Tibial nerve (tissue), 4 donors: ENCODE measurements at regions not wholly inside any gene's neighbourhood (a gene's known extent, or its start where the extent isn't known, plus 50 kb on each side); places are given as distances from the start of the nearest gene placed in this dataset.
"Not testable (repeated sequence)": the region's sequence is repeated elsewhere in the genome, so short reads cannot be mapped to it uniquely, and the experiment has no call there.

Experiments
- DNase-seq, 2 donors: peaks; one replicate each; pipeline ENCODE4 v3.0.0-alpha.2; 2019; ENCODE audit warnings: low spot score in 2 of 2
- H3K27ac ChIP-seq, 4 donors: fragments of 200-600 bp; sonication (generic) in 3 of 4; one replicate each; pipeline ENCODE4 v1.5.1; 2017 to 2019; ENCODE audit warnings: mild to moderate bottlenecking in 1 of 4
- H3K27me3 ChIP-seq, 2 donors: fragments of 200-600 bp; sonication (generic) in 1 of 2; one replicate each; pipeline versions ENCODE4 v1.5.1 to v1.6.0; 2017 to 2019
- H3K36me3 ChIP-seq, 3 donors: fragments of 200-600 bp; sonication (generic); one replicate each; pipeline ENCODE4 v1.5.1; 2018 to 2019
- H3K4me1 ChIP-seq, 4 donors: fragments of 200-600 bp; sonication (generic) in 3 of 4; one replicate each; pipeline ENCODE4 v1.5.1; 2017 to 2019
- H3K4me3 ChIP-seq, 4 donors: fragments of 200-600 bp; sonication (generic) in 3 of 4; one replicate each; pipeline ENCODE4 v1.5.1; 2017 to 2019; ENCODE audit warnings: mild to moderate bottlenecking in 1 of 4, moderate library complexity in 1 of 4
- H3K9me3 ChIP-seq, 4 donors: fragments of 200-600 bp; sonication (generic) in 3 of 4; one replicate each; pipeline ENCODE4 v1.5.1; 2017 to 2019
- EP300 ChIP-seq, 2 donors: sonication (generic); formaldehyde crosslinking; IDR thresholded peaks; one replicate each; pipeline ENCODE4 v1.6.1; 2017; ENCODE audit warnings: antibody characterized with exemption in 2 of 2, mild to moderate bottlenecking in 1 of 2
- POLR2A ChIP-seq, 2 donors: fragments of 450-650 bp; IDR thresholded peaks; one replicate each; pipeline ENCODE4 v1.6.1; 2017; ENCODE audit warnings: antibody characterized with exemption in 2 of 2, mild to moderate bottlenecking in 2 of 2, moderate library complexity in 2 of 2
- WGBS, 2 donors: methylation state at CpG; one replicate each; pipeline ENCODE4 v1.1.5; 2018; 5-methylcytosine and 5-hydroxymethylcytosine counted together
- TF ChIP-seq, protein P1 (sequence below), 5 experiments: fragments of 200-600 bp in 3 of 5; fragments of 450-650 bp in 2 of 5; sonication (generic) in 3 of 5; IDR thresholded peaks; one replicate each; pipeline ENCODE4 v1.5.1; 2016 to 2019; ENCODE audit warnings: antibody characterized with exemption in 5 of 5, mild to moderate bottlenecking in 3 of 5, moderate library complexity in 2 of 5

DNA sequence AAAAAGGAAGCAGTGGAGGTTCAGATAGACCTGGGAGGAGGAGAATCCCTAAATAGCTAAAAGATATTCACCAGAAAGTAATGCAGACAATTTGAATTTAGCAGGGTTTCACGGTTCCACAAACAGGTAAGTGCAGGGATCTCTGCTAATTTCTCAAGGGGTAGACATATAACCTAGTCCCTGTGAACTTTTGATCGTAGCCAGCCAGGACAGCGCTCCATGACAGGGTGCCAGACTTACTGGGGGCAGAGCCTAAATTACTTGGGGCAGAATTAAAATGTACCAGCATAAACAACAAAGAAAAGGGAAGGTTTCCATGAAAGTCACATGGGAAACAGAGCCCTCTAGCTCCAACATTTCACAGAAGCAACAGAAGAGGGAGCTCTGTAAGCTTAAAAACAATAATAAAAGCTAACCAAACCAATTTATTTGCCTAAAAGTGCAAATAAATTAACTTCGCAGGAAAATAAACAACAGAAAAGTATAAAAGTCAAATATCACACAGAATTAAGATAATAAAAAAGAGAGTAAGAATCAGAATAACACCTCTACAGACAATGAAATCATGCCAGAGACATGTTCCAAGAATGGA is 198.3 kb downstream of the DUSP10 start:
- no peaks in the 10 kb centered on the region for H3K4me1 ChIP-seq
- H3K4me3 ChIP-seq: no peak overlapping the region
- no peak for DNase-seq
- no peaks in the 10 kb centered on the region for H3K36me3 ChIP-seq
- no peaks in the 10 kb centered on the region for H3K27me3 ChIP-seq
- WGBS, 2 donors: 46 to 54% methylated on average over 4 of the region's 4 CpGs
- no peak overlapping the region for H3K27ac ChIP-seq
- TF ChIP-seq EP300 (IDR thresholded peaks at IDR 0.05): no peak
- TF ChIP-seq, protein P1, sequence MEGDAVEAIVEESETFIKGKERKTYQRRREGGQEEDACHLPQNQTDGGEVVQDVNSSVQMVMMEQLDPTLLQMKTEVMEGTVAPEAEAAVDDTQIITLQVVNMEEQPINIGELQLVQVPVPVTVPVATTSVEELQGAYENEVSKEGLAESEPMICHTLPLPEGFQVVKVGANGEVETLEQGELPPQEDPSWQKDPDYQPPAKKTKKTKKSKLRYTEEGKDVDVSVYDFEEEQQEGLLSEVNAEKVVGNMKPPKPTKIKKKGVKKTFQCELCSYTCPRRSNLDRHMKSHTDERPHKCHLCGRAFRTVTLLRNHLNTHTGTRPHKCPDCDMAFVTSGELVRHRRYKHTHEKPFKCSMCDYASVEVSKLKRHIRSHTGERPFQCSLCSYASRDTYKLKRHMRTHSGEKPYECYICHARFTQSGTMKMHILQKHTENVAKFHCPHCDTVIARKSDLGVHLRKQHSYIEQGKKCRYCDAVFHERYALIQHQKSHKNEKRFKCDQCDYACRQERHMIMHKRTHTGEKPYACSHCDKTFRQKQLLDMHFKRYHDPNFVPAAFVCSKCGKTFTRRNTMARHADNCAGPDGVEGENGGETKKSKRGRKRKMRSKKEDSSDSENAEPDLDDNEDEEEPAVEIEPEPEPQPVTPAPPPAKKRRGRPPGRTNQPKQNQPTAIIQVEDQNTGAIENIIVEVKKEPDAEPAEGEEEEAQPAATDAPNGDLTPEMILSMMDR (IDR thresholded peaks at IDR 0.05): peak in 3 of 5 experiments; percentile 9 to 42 (median 38)
- no peak for TF ChIP-seq POLR2A (IDR thresholded peaks at IDR 0.05)
- H3K9me3 ChIP-seq: no peaks in the 10 kb centered on the region

DNA sequence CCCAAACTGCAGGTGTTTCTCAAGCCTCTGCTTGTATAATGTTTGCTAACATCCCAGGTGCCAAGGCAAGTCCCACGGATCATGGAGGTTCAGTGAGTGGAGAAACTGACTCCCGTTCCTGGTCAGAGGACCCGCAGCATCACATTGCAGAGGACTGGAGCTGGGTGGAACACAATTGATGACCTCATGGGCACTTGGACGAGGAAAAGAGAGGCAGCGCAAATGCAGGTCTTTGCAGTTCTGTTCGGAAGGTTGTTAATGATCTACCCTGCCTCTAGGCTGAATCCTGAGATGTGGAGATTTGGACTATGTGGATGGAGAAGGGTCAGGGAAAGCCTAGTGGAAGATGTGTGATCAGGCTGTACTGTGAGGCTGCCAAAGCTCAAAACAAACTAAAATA is 192.9 kb downstream of the DUSP10 start:
- 86 to 87% methylated on average over 6 of the region's 6 CpGs for WGBS, 2 donors
- no peak for TF ChIP-seq POLR2A (IDR thresholded peaks at IDR 0.05)
- no peak for TF ChIP-seq EP300 (IDR thresholded peaks at IDR 0.05)
- TF ChIP-seq, protein P1 (IDR thresholded peaks at IDR 0.05): no peak

DNA sequence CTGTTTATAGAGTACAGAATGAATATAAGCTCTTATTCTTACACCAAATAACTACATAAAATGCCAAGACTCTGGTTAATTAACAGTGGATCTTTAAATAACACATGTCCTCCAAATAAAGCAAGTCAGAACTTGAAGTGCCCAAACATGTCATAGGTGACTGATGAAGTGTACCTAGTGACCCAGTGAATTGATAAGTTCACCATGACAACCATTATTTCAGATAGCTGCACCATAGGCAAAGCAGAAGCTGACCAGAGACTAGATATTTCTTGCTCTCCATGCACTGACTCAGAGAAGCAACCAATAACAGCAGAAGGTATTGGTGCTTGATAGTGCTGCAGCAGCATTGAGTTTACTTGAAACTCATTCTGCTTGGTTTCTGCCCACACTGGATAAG is 192.1 kb downstream of the DUSP10 start:
- no peak for DNase-seq
- H3K4me1 ChIP-seq: no peaks in the 10 kb centered on the region
- TF ChIP-seq, protein P1 (IDR thresholded peaks at IDR 0.05): no peak
- TF ChIP-seq POLR2A (IDR thresholded peaks at IDR 0.05) (no peak), EP300 (IDR thresholded peaks at IDR 0.05) (no peak)

More for the DNA sequence above, 192.9 kb downstream of the DUSP10 start:
- no peaks in the 10 kb centered on the region for H3K4me1 ChIP-seq
- H3K27ac ChIP-seq: no peak overlapping the region
- no peaks in the 10 kb centered on the region for H3K9me3 ChIP-seq
- H3K36me3 ChIP-seq: no peaks in the 10 kb centered on the region
- H3K27me3 ChIP-seq: no peaks in the 10 kb centered on the region
- DNase-seq: no peak
- H3K4me3 ChIP-seq: no peak overlapping the region

DNA sequence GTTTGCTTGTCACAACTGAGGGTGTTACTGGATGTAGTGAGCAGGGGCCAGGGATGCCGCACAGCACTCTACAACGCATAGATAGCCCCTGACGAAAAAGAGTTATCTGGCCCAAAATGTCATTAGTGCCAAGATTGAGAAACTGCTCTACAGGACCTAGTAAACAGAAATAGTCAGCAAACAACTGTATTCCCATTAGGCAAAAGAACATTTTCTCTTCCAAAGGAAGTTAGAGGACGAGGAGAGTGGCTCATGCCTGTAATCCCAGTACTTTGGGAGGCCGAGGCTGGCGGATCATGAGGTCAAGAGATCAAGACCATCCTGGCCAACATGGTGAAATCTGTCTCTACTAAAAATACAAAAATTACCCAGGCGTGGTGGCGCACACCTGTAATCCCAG is 189.1 kb downstream of the DUSP10 start:
- H3K36me3 ChIP-seq, DNase-seq, H3K4me1 ChIP-seq, H3K9me3 ChIP-seq, H3K27me3 ChIP-seq, H3K4me3 ChIP-seq, H3K27ac ChIP-seq: not testable (repeated sequence)
- WGBS, 2 donors: 86 to 92% methylated on average over 8 of the region's 8 CpGs

More for the DNA sequence above, 192.1 kb downstream of the DUSP10 start:
- no peak overlapping the region for H3K27ac ChIP-seq
- H3K27me3 ChIP-seq: no peaks in the 10 kb centered on the region
- no peak overlapping the region for H3K4me3 ChIP-seq
- H3K36me3 ChIP-seq: no peaks in the 10 kb centered on the region
- H3K9me3 ChIP-seq: no peaks in the 10 kb centered on the region

DNA sequence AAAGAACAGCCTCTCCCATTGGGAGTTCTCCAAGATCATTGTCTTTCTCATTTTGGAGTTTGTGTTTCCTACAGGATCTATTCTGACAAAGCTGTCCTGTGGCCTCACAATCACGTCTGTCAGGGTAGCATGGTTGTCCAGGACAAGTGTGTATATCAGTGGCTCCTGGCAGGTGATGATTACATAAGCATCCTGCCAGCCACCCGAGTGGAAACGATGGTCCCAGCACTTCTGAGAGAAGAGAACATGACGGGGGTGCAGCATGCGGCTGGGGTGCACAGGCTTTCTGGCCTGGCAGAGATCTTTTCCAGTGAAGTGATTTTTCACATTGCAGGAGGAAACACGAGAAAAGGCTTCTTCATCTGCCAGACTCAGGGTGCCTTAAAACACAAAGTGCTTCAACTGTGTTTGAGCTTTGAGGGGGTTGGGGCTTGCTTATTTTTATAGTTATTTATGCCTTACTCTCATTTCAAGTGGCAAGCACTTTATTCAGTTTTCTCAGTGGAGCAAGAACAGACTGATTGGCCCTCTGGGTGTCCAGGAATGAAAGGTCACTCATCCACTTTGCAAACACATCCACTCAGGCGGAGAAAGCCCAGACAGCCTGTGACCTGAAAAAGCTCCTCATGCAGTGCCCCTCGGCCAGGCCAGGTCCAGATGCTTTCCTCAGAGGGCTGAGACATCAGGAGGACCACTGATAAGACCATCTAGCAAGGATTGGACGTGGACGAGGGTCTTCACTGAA is 186.0 kb downstream of the DUSP10 start:
- Histone ChIP-seq H3K9me3 (no peaks in the 10 kb centered on the region), H3K4me1 (no peaks in the 10 kb centered on the region), H3K36me3 (no peaks in the 10 kb centered on the region), H3K4me3 (no peak overlapping the region), H3K27me3 (no peaks in the 10 kb centered on the region), H3K27ac (no peak overlapping the region)
- DNase-seq: no peak
- TF ChIP-seq EP300 (IDR thresholded peaks at IDR 0.05) (no peak), POLR2A (IDR thresholded peaks at IDR 0.05) (no peak)
- TF ChIP-seq, protein P1 (IDR thresholded peaks at IDR 0.05): no peak
- WGBS, 2 donors: 67 to 79% methylated on average over 10 of the region's 10 CpGs
